HS-27A (cell line): ENCODE measurements at regions not wholly inside any gene's neighbourhood (a gene's known extent, or its start where the extent isn't known, plus 50 kb on each side); places are given as distances from the start of the nearest gene placed in this dataset.

Experiments used
- DNase-seq: peaks from one replicate; pipeline ENCODE4 v3.0.0-alpha.2; 2012; ENCODE audit warnings: low read depth, missing footprints

- no peak for DNase-seq
Measured at GRCh38 chr9:78865737-78866136, 568.8 kb downstream of the PSAT1 start.

GRCh38 chr9:78866207-78867132, 569.5 kb downstream of the PSAT1 start:
- DNase-seq = peak; percentile 87

- no peak for DNase-seq
Measured at GRCh38 chr9:78871086-78871451, 574.1 kb downstream of the PSAT1 start.

GRCh38 chr9:78871452-78872331, 574.8 kb downstream of the PSAT1 start:
- DNase-seq = peak; percentile 94

GRCh38 chr9:78874061-78874460, 577.1 kb downstream of the PSAT1 start:
- DNase-seq = no peak

- DNase-seq = no peak
Measured at GRCh38 chr9:78879324-78880100, 582.6 kb downstream of the PSAT1 start.

- DNase-seq = no peak
Measured at GRCh38 chr9:78881295-78881694, 584.4 kb downstream of the PSAT1 start.

GRCh38 chr9:78882481-78882880, 585.6 kb downstream of the PSAT1 start:
- no peak for DNase-seq

- DNase-seq = no peak
Measured at GRCh38 chr9:78884611-78885150, 587.8 kb downstream of the PSAT1 start.

GRCh38 chr9:78892182-78892581, 595.3 kb downstream of the PSAT1 start:
- no peak for DNase-seq

GRCh38 chr9:78892769-78893168, 595.8 kb downstream of the PSAT1 start:
- DNase-seq = no peak

- no peak for DNase-seq
Measured at GRCh38 chr9:78893774-78894401, 597.0 kb downstream of the PSAT1 start.

GRCh38 chr9:78896479-78896878, 599.6 kb downstream of the PSAT1 start:
- DNase-seq = no peak

GRCh38 chr9:78898234-78898633, 601.3 kb downstream of the PSAT1 start:
- no peak for DNase-seq

GRCh38 chr9:78899006-78899405, 602.1 kb downstream of the PSAT1 start:
- DNase-seq = no peak

GRCh38 chr9:78900500-78900899, 603.6 kb downstream of the PSAT1 start:
- DNase-seq = no peak

GRCh38 chr9:78902051-78902450, 605.1 kb downstream of the PSAT1 start:
- no peak for DNase-seq

GRCh38 chr9:78903581-78903980, 606.7 kb downstream of the PSAT1 start:
- DNase-seq = no peak

GRCh38 chr9:78904686-78905085, 607.8 kb downstream of the PSAT1 start:
- no peak for DNase-seq

GRCh38 chr9:78905387-78905786, 608.5 kb downstream of the PSAT1 start:
- no peak for DNase-seq

GRCh38 chr9:78905986-78906755, 609.2 kb downstream of the PSAT1 start:
- no peak for DNase-seq
